BJ (cell line): ENCODE measurements at regions not wholly inside any gene's neighbourhood (a gene's known extent, or its start where the extent isn't known, plus 50 kb on each side); places are given as distances from the start of the nearest gene placed in this dataset.

ENCODE experiments used
- CTCF ChIA-PET: fragments of 350-600 bp; formaldehyde crosslinking; extraction: SDS; loops from one replicate; lab custom pipeline; 2021; ENCODE audit warnings: antibody characterized with exemption, inconsistent platforms; lab: Yijun Ruan, JAX
- POLR2A ChIA-PET: fragments of 300-600 bp; sonication (Branson Sonifier 250); formaldehyde crosslinking; extraction: SDS; loops from one replicate; lab custom pipeline; 2021; ENCODE audit warnings: antibody characterized with exemption; lab: Charles Lee
- DNase-seq: peaks from one replicate; pipeline ENCODE4 v3.0.0-alpha.2; 2011; ENCODE audit warnings: low read depth
- H3K27me3 ChIP-seq: 2 replicates; pipeline ENCODE4 v1.6.0; 2011; ENCODE audit warnings: low read length; ENCODE audit not compliant: control insufficient read depth, insufficient read depth
- H3K36me3 ChIP-seq: 2 replicates; pipeline ENCODE4 v1.5.1; 2011; ENCODE audit warnings: low read length; ENCODE audit not compliant: control insufficient read depth, insufficient read depth
- H3K4me3 ChIP-seq: 2 replicates; pipeline ENCODE4 v1.5.1; 2011; ENCODE audit warnings: low read depth, mild to moderate bottlenecking, control low read depth, low read length
- CTCF ChIP-seq: IDR thresholded peaks from 2 replicates; pipeline ENCODE4 v1.5.1; 2011; ENCODE audit warnings: low read depth, mild to moderate bottlenecking, control low read depth, inconsistent platforms, low read length, moderate library complexity; ENCODE audit not compliant: insufficient read depth

GRCh38 chr14:101197595-101198397 is 294.3 kb upstream of the RTL1 start:
- no peak overlapping the region for H3K4me3 ChIP-seq
- ChIA-PET POLR2A (no interaction called here), CTCF (interaction anchor here (0.6 kb wide), 1 partner anchor 67 kb away, joined by 3 read pairs; no protein-coding TSS in a partner anchor)
- no peak for DNase-seq
- H3K27me3 ChIP-seq: no peaks in the 10 kb centered on the region; the same call in 1 of the 2 replicates
- H3K36me3 ChIP-seq: no peaks in the 10 kb centered on the region
- TF ChIP-seq CTCF: no peak

- H3K36me3 ChIP-seq: no peaks in the 10 kb centered on the region
- ChIA-PET POLR2A (no interaction called here), CTCF (no interaction called here)
- H3K27me3 ChIP-seq: no peaks in the 10 kb centered on the region
- no peak for DNase-seq
- no peak for TF ChIP-seq CTCF
- no peak overlapping the region for H3K4me3 ChIP-seq
Measured at GRCh38 chr14:101198398-101199027, 295.0 kb upstream of the RTL1 start.

DNA sequence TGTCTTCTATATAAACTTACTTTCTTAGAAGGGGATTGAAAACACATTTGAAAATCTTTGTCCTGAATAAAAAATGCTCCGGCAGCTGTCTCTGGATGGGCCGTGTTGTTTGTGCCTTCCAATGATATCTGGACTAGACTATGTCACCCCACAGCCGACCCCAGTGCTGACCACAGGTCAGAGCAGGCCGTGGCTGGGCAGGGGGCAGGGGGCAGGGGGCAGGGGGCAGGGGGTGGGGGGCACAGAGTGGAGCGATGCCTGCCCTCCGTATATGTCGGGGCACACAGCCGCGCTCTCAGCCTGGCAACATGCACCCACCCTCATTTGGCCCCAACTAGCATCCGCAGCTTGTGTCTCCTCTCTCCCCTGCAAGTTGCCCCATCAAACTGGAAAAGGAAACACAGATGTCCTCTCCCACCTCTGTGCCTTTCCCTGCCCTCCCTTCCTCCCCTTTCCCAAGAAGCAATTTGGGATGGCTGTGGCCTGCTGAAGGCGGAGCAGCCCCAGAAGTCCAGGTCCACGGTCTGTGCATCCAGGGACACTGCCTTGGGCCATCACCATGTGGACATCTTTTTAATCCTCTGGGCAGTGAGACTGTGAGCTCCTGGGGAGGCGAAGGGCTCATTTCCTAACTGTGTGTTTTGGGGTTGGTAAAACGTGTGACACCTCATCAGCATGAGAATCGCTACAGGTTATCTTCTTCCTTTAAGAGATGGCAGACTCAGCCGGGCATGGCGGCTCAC is 295.7 kb upstream of the RTL1 start:
- H3K4me3 ChIP-seq: no peak overlapping the region
- no peak for DNase-seq
- POLR2A ChIA-PET: no interaction called here
- H3K27me3 ChIP-seq: no peaks in the 10 kb centered on the region
- TF ChIP-seq CTCF: no peak
- CTCF ChIA-PET: no interaction called here
- no peaks in the 10 kb centered on the region for H3K36me3 ChIP-seq

GRCh38 chr14:101200008-101200649 is 296.6 kb upstream of the RTL1 start:
- DNase-seq: no peak
- ChIA-PET POLR2A (no interaction called here), CTCF (no interaction called here)
- Histone ChIP-seq H3K27me3 (no peaks in the 10 kb centered on the region), H3K4me3 (no peak overlapping the region), H3K36me3 (no peaks in the 10 kb centered on the region)
- TF ChIP-seq CTCF: no peak
